ENCODE measurements at regions not wholly inside any gene's neighbourhood (a gene's known extent, or its start where the extent isn't known, plus 50 kb on each side); places are given as distances from the start of the nearest gene placed in this dataset.

DNA sequence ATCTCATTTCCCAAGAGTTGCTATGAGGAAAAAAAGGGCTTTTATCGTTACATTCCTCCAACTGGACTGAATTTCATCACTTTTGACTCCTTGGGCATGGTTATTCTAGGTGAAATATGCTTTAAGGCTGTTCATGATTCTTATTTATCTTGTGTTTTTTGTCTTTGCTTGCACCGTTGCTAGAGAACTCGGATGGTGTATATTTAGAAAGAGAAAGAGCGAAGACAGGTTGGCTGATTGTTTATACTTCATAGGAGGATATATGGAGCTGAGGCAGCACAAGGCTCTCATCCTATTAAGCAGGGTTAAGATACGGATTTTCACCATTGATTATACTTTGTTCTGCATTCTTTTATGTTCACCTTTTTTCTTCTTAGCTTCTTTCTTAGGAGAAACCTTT, 94.9 kb upstream of the GEMIN8 start:
- no TSS peak for BruUV-seq (replicated peaks)
- H3K27ac ChIP-seq (ENCODE audit: low read length): no peak overlapping the region
- H3F3A ChIP-seq (ENCODE audit: low read length, unreplicated experiment): no peaks in the 10 kb centered on the region
- no peaks in the 10 kb centered on the region for H3K4me1 ChIP-seq (ENCODE audit: insufficient read depth, low read length)
- no peaks in the 10 kb centered on the region for H3K79me2 ChIP-seq (ENCODE audit: low read length)
- no peaks in the 10 kb centered on the region for H3K36me3 ChIP-seq (ENCODE audit: low read depth, low read length)
- no peak overlapping the region for H3K4me3 ChIP-seq (ENCODE audit: low read length)
- ChIA-PET POLR2A (ENCODE audit: unreplicated experiment) (no interaction called here), CTCF (no interaction called here)
- no peak for TF ChIP-seq CTCF (conservative IDR thresholded peaks at IDR 0.05; ENCODE audit: low read depth, low read length)
- TF ChIP-seq EZH2 (IDR thresholded peaks at IDR 0.05; ENCODE audit: low read length, unreplicated experiment): no peak
- TF ChIP-seq EZH2phosphoT487 (IDR thresholded peaks at IDR 0.05; ENCODE audit: borderline replicate concordance, low read length): no peak
- no peaks in the 10 kb centered on the region for H3K9me3 ChIP-seq (ENCODE audit: low read length)
- H4K20me1 ChIP-seq (ENCODE audit: low read length): no peaks in the 10 kb centered on the region
- H3K27me3 ChIP-seq (ENCODE audit: low read length): peaks cover 35% of the 10 kb centered on the region
- intact Hi-C loops (cut with micrococcal nuclease): no loop called here
- H3K9me2 ChIP-seq (replicated peaks; ENCODE audit: low read length): no peaks in the 10 kb centered on the region
- H2AFZ ChIP-seq (ENCODE audit: low read length): no peak overlapping the region
- ATAC-seq (no peak), DNase-seq (no peak)
- H3K4me2 ChIP-seq (ENCODE audit: low read length): no peak overlapping the region
- no peak overlapping the region for H3K9ac ChIP-seq (ENCODE audit: low read length)

GRCh38 chrX:14095702-14096101, 66.0 kb upstream of the GEMIN8 start:
- 0 out of 2 replicates have a peak overlapping the region, but pooled peaks have one; percentile 15 for H2AFZ ChIP-seq (ENCODE audit: low read length)
- H3K27me3 ChIP-seq (ENCODE audit: low read length): peaks cover 19% of the 10 kb centered on the region
- no peak overlapping the region for H3K4me3 ChIP-seq (ENCODE audit: low read length)
- ATAC-seq (peak; percentile 84), DNase-seq (peak; percentile 78)
- H3F3A ChIP-seq (ENCODE audit: low read length, unreplicated experiment): no peaks in the 10 kb centered on the region
- ChIA-PET CTCF (no interaction called here), POLR2A (ENCODE audit: unreplicated experiment) (no interaction called here)
- H3K79me2 ChIP-seq (ENCODE audit: low read length): no peaks in the 10 kb centered on the region
- H3K36me3 ChIP-seq (ENCODE audit: low read depth, low read length): no peaks in the 10 kb centered on the region
- no peaks in the 10 kb centered on the region for H4K20me1 ChIP-seq (ENCODE audit: low read length)
- no peaks in the 10 kb centered on the region for H3K9me3 ChIP-seq (ENCODE audit: low read length)
- no TSS peak for BruUV-seq (replicated peaks)
- no peaks in the 10 kb centered on the region for H3K4me1 ChIP-seq (ENCODE audit: insufficient read depth, low read length)
- no peaks in the 10 kb centered on the region for H3K9me2 ChIP-seq (replicated peaks; ENCODE audit: low read length)
- no peak overlapping the region for H3K9ac ChIP-seq (ENCODE audit: low read length)
- TF ChIP-seq CTCF (conservative IDR thresholded peaks at IDR 0.05; ENCODE audit: low read depth, low read length) (peak; percentile 81), EZH2 (IDR thresholded peaks at IDR 0.05; ENCODE audit: low read length, unreplicated experiment) (no peak), EZH2phosphoT487 (IDR thresholded peaks at IDR 0.05; ENCODE audit: borderline replicate concordance, low read length) (no peak)
- no peak overlapping the region for H3K27ac ChIP-seq (ENCODE audit: low read length)
- peak overlapping the region; percentile 37 for H3K4me2 ChIP-seq (ENCODE audit: low read length)
- intact Hi-C loops (cut with micrococcal nuclease): loop anchor here (1.0 to 5.0 kb wide), 4 partner anchors 432 to 1147 kb away; partner anchors contain the start of gene GLRA2

DNA sequence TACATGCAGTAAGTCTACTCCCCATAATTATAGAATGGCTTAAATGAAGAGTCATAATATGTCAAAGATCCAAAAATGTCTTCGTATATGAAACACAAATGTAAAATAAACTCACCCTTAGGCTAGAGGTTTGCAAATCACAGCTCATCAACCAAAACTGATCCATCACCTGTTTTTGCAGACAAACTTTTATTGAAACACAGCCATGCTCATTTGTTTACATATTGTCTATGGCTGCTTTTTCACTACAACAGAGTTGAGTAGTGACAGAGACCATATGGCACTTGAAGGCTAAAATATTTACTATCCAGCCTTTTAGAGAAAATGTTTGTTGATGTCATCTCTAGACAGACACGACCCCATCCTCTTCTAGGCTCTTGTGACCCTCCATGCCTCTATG, 64.5 kb upstream of the GEMIN8 start:
- H3F3A ChIP-seq (ENCODE audit: low read length, unreplicated experiment): no peaks in the 10 kb centered on the region
- CTCF ChIA-PET: no interaction called here
- H2AFZ ChIP-seq (ENCODE audit: low read length): no peak overlapping the region
- peaks cover 31% of the 10 kb centered on the region for H3K27me3 ChIP-seq (ENCODE audit: low read length)
- H3K4me1 ChIP-seq (ENCODE audit: insufficient read depth, low read length): no peaks in the 10 kb centered on the region
- H3K9ac ChIP-seq (ENCODE audit: low read length): no peak overlapping the region
- intact Hi-C loops (cut with micrococcal nuclease): loop anchor here (2.0 to 5.0 kb wide), 2 partner anchors 42 to 1149 kb away; no protein-coding TSS in a partner anchor
- TF ChIP-seq EZH2 (IDR thresholded peaks at IDR 0.05; ENCODE audit: low read length, unreplicated experiment): no peak
- TF ChIP-seq EZH2phosphoT487 (IDR thresholded peaks at IDR 0.05; ENCODE audit: borderline replicate concordance, low read length): no peak
- no peaks in the 10 kb centered on the region for H3K9me2 ChIP-seq (replicated peaks; ENCODE audit: low read length)
- ATAC-seq (no peak), DNase-seq (no peak)
- H3K79me2 ChIP-seq (ENCODE audit: low read length): no peaks in the 10 kb centered on the region
- H3K4me3 ChIP-seq (ENCODE audit: low read length): no peak overlapping the region
- POLR2A ChIA-PET (ENCODE audit: unreplicated experiment): no interaction called here
- no peak overlapping the region for H3K4me2 ChIP-seq (ENCODE audit: low read length)
- H3K36me3 ChIP-seq (ENCODE audit: low read depth, low read length): no peaks in the 10 kb centered on the region
- BruUV-seq (replicated peaks): no TSS peak
- no peak overlapping the region for H3K27ac ChIP-seq (ENCODE audit: low read length)
- no peaks in the 10 kb centered on the region for H3K9me3 ChIP-seq (ENCODE audit: low read length)
- H4K20me1 ChIP-seq (ENCODE audit: low read length): no peaks in the 10 kb centered on the region
